NCI-H510A treated with DMSO at 0.1 percent for 48 hours (cell line): ENCODE measurements at regions not wholly inside any gene's neighbourhood (a gene's known extent, or its start where the extent isn't known, plus 50 kb on each side); places are given as distances from the start of the nearest gene placed in this dataset.
"Not testable (repeated sequence)": the region's sequence is repeated elsewhere in the genome, so short reads cannot be mapped to it uniquely, and the experiment has no call there.

Experiments used
- DNase-seq: peaks from one replicate; lab custom pipeline; 2025; lab: John Stamatoyannopoulos, UW

DNA sequence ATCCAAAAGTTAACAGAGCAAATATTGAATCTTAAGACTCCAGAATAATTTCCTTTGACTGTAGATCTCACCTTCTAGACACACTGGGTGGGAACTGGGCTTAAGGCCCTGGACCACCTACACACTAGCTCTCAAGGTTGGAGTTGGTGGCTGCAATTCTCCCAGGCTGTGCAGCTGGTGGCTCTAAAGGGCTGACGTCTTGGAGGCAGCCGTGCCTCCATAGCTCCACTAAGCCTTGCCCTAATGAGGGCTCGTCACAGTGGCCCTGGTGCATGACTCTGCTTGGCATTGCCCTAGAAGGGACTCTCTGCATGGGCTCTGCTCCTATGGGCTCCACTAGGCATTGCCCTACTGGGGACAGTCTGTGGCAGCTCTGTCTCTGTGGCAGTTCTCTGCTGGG lies 1005.2 kb downstream of the CCSER2 start:
- no peak for DNase-seq

GRCh38 chr10:85362401-85362800 lies 1004.2 kb downstream of the GRID1 start:
- no peak for DNase-seq

DNA sequence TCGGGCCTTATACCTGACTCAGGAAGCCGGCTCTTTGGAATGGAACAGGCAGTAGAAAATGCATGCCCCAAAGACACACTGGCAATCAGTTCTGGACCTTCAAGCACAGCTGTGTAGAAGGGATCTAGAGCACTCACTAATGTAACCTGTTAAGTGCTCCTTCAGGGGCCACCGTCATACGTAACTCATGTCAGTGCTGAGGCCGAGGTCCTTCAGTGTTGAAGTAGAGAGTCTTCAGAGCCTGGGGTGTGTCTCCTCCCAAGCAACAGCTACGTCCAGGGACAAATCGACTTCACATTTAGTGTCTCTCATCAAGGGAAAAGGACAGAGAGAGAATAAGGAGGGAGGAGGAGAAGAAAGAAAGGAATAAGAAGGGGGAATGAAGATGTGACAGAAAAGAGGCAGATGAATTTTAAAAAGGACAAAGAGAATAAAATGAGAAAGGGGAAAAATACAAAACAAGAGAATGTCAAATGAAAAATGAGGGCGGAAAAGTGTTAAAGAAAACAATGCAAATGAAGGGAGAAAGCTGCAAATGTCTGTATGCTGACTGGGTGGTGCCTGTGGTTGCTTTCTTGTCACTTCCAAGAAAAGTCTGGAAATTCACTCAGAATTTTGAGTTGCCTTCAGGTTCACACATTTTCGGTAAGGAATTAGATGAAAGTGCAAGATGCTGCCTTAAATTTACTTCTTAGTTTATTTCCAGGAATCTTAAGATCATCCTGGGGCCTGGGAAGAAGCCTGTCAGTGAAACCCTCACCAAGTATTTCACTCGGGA lies 989.4 kb downstream of the GRID1 start:
- no peak for DNase-seq

GRCh38 chr10:85379338-85379737 lies 987.3 kb downstream of the GRID1 start:
- no peak for DNase-seq

DNA sequence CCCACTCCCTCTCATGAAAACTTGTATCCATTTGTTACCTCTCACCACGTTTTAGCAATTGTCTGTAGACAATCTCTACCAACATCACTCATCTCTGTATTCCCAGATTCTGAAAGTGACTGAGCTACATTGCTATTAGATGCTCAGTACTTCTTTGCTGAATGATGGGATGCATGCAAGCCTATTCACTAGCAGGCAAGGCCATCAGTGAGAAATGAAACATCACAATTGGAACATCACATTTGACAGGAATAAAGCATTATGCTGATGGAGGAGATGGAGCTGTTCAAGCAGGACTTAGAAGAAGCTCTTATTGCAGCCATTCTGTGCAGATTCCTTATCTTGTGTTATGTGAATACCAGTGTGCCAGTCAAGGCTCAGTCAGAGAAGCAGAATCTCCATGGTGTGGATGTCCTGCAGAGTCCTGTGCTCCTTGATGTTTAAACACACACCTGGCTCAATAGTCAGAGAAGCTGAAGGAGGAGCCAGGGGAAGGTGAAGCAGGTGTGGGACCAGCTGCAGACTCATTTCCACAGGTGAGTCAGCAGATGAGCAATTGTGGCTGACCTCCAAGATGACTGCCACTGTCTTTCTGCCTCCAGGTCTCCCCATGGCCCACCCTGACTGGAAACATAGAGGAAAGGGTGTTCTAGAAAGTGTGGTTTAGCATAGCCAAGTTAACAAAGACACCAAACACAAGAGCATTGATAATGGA lies 965.5 kb downstream of the GRID1 start:
- DNase-seq = peak; percentile 39

GRCh38 chr10:85402541-85402940 lies 964.1 kb downstream of the GRID1 start:
- DNase-seq = no peak

- DNase-seq = no peak
These were observed 959.5 kb downstream of the GRID1 start for GRCh38 chr10:85407088-85407487.

- no peak for DNase-seq
These were observed 958.2 kb downstream of the GRID1 start for GRCh38 chr10:85408388-85408787.

DNA sequence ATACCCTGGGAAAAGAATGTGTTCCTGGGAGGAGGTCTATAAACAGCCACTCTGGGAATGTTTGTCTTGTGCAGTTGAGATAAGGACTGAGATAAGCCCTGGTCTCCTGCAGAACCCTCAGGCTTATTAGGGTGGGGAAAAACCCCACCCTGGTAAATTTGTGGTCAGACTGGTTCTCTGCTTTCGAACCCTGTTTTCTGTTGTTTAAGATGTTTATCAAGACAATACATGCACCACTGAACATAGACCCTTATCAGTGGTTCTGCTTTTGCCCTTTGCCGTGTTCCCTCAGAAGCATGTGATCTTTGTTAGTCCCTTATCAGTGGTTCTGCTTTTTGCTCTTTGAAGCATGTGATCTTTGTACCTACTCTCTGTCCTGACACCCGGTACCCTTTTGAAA lies 956.0 kb downstream of the GRID1 start:
- not testable (repeated sequence) for DNase-seq

GRCh38 chr10:85413570-85413969 lies 953.0 kb downstream of the GRID1 start:
- no peak for DNase-seq

- DNase-seq = no peak
These were observed 945.9 kb downstream of the GRID1 start for GRCh38 chr10:85420501-85421191.

- DNase-seq = no peak
These were observed 945.2 kb downstream of the GRID1 start for GRCh38 chr10:85421421-85421820.

DNA sequence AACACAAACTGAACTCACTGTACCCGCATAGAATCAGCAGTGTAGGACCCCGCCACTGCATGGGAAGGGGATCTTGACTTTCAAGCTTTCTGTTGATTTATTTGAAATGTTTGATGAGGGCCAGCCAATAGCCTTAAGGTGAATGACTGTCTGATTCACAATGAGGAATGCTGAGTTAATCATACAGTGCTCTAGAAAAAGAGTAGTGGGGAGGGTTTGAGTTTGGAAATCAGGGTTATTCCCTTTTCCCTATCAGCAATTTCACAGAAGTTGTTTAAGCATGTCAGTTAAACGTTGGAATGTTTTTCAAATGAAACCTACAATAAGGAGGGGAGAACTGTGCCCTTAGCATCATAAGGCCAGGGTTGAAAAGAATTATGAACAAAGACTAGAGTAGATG lies 937.5 kb downstream of the GRID1 start:
- DNase-seq = no peak

GRCh38 chr10:85430991-85431390 lies 935.6 kb downstream of the GRID1 start:
- DNase-seq = peak; percentile 19

DNA sequence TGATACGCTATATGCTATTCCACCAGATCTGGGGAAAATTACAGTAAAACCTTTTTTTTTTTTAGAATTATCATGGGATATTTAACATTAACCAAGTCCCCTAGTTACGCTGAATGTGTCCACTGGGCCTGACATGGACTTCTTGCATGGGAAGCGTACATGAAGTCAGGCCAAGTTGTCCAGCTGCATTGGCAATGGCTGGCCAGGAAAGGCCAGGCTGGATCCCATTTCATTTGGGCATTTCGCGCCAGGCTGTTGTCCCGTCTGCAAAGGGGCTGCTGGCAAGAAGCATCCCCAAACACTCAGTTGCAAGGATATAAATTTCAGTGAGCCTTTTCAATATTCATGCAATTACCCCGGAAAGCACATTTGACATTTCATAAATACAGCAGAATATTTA lies 933.3 kb downstream of the GRID1 start:
- DNase-seq = no peak

- no peak for DNase-seq
These were observed 921.7 kb downstream of the GRID1 start for GRCh38 chr10:85444868-85445267.

DNA sequence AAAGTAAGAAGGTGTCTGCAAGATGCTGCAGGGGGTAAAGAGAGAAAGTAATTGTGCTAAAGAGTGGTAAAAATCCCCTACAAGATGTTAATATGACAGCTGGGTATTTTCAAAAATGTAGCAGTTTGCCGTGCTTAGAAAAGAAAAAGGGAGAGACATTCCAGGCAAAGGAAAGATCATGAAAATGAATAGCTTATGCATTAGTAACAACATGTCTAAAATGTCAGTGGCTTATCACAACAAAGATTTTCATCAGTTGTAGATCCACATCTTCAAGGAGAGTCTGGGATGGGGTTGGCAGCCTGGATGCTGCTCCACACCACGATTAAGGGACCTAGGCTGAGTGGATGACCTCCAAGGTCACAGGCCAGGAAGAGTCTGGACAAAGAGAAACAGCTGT lies 920.9 kb downstream of the GRID1 start:
- no peak for DNase-seq

GRCh38 chr10:85446827-85447226 lies 919.8 kb downstream of the GRID1 start:
- no peak for DNase-seq

- DNase-seq = no peak
These were observed 918.9 kb downstream of the GRID1 start for GRCh38 chr10:85447690-85448089.

DNA sequence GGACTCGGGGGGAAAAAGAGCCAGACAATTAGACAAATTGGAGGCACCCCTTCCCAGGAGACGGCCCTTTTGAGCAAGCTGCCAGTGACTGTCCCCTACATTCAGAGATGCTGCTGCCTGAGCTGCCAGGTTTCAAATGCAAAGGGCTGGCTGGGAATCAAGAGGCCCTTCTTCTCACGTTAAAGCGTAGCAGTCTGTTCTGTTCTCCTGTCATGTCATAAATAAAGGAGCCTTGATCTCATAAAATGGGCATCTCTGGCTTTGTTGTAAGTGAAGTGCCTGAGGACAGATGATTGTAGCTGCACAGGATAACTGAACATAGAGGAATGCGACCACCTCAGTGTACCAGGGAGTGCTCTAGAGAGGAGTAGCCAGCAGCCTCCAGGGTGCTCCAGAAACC lies 917.9 kb downstream of the GRID1 start:
- DNase-seq = no peak

- no peak for DNase-seq
These were observed 912.2 kb downstream of the GRID1 start for GRCh38 chr10:85454386-85454785.

DNA sequence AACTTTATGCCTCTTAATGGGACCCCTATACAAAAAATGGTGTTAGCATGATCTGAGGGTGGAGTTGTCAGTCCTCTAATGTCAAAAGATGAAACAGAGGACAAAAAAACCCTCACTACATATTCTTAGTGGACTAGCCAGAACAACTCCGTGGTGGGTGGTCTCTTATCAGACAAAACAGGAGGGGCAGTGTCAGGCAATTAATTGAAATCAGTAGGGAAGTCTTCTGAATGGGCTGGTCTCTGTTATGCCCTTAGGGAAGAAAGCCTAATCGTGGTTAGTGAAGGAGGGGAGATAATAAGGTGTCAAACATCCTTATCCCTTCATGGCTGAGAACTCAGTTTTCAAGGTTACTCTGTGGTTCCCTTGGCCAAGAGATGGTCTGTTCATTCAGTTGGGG lies 909.4 kb downstream of the GRID1 start:
- no peak for DNase-seq

GRCh38 chr10:85458324-85458723 lies 908.3 kb downstream of the GRID1 start:
- DNase-seq = no peak
